H4 (cell line): ENCODE measurements at regions not wholly inside any gene's neighbourhood (a gene's known extent, or its start where the extent isn't known, plus 50 kb on each side); places are given as distances from the start of the nearest gene placed in this dataset.

ENCODE experiments used
- DNase-seq: peaks from one replicate; pipeline ENCODE4 v3.0.0-alpha.2; 2015; ENCODE audit warnings: low spot score

GRCh38 chr1:199746666-199747384 is 280.7 kb upstream of the NR5A2 start:
- no peak for DNase-seq

DNA sequence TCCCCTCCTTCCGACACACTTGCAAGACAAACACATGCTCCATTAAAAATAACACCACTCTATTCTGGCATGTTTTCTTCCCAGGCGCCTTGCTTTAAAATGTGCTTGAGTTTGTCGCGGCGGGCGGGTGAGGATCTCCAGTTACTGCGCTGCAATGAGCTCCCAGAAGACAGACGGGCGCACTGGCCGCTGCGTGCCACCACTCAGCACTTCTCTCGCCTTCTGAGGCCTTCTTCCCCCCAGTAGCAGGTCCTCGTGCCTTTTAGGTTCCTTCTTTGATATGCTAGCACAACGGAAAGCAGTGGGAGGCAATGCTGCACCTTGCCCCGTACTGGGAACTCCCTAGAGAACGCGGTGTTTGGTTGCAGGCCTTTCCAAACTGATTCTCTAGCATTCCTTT is 279.5 kb upstream of the NR5A2 start:
- no peak for DNase-seq

- DNase-seq = no peak
These were observed 276.0 kb upstream of the NR5A2 start for GRCh38 chr1:199751506-199751905.

- DNase-seq = no peak
These were observed 275.4 kb upstream of the NR5A2 start for GRCh38 chr1:199751962-199752687.

DNA sequence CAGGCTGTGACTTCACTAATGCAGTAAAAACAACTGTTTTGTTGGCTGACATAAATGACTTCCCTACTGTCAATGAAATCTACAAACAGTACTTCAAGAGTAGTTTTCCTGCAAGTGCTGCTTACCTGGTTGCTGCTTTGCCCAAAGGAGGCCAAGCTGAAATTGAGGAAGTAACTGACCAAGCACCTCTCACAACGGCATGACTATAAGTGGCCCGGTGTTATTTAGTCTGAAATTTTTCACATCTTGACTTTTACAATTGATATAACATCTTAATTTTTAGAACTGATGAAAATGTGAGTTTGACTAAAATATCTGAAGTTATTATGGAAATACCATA is 274.9 kb upstream of the NR5A2 start:
- no peak for DNase-seq

- no peak for DNase-seq
These were observed 274.0 kb upstream of the NR5A2 start for GRCh38 chr1:199753513-199753912.

DNA sequence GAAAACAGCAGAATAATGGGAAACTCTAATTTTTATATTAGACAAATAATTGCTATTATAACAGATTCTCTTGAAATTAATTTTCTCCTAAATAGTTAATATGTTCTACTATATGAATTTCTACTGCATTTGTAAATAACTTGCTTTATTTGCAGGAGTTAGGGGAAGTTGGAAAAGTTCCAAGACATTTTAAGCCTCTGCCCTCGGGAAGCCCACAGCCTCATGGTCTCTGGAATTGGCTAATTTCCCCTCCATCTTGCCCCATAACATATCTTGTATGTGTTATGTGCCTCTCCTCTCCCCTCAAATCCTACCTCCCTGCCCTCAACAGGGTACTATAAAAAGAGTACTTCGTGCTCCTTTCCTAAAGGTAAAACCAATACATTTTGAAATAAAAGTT is 271.4 kb upstream of the NR5A2 start:
- no peak for DNase-seq

- no peak for DNase-seq
These were observed 268.8 kb upstream of the NR5A2 start for GRCh38 chr1:199758626-199759255.

- DNase-seq = peak; percentile 8
These were observed 268.2 kb upstream of the NR5A2 start for GRCh38 chr1:199759268-199759730.

DNA sequence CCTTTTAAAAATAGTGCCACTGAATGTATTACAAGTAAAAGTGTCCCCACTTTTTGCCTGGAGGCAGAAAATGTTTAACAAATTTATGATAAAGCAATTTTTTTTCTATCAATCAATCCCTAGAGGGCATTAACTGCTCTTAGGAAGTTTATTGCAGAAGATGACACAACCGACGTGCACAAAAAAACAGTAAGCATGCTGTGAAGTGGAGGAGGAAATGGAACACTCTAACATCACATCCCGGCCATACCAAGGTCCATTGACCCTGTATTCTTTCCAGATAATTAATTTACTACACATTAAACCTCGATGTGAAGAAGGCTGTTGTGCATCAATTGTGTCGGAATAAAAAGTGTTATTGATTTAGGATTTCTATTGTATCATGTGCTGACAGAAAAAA is 264.9 kb upstream of the NR5A2 start:
- no peak for DNase-seq

DNA sequence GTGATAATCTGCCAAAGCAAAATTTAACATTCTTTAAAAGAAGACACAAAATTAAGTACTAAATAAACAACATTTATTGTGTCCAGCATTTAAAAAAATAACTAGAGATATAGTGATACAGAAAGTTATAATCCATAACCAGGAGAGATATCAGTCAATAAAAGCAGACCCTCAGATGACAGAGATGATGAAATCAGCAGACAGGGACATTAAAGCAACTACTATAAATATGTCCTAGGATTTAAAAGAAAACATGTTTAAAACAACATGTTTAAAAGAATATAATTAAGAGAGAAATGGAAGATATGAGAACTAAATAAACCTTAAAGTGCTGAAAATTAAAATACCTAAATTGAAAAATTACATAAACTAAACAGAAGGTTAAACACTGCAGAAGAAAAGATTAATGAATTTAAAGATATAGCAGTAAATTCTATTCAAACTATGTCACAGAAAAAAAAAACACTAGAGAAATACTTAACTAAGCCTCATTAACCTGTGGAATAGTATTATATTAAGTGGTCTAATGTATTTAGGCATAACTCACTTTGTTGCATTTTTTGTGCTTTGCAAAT is 261.2 kb upstream of the NR5A2 start:
- no peak for DNase-seq

- DNase-seq = no peak
These were observed 259.8 kb upstream of the NR5A2 start for GRCh38 chr1:199767700-199768099.

GRCh38 chr1:199774433-199775089 is 252.9 kb upstream of the NR5A2 start:
- peak; percentile 38 for DNase-seq

DNA sequence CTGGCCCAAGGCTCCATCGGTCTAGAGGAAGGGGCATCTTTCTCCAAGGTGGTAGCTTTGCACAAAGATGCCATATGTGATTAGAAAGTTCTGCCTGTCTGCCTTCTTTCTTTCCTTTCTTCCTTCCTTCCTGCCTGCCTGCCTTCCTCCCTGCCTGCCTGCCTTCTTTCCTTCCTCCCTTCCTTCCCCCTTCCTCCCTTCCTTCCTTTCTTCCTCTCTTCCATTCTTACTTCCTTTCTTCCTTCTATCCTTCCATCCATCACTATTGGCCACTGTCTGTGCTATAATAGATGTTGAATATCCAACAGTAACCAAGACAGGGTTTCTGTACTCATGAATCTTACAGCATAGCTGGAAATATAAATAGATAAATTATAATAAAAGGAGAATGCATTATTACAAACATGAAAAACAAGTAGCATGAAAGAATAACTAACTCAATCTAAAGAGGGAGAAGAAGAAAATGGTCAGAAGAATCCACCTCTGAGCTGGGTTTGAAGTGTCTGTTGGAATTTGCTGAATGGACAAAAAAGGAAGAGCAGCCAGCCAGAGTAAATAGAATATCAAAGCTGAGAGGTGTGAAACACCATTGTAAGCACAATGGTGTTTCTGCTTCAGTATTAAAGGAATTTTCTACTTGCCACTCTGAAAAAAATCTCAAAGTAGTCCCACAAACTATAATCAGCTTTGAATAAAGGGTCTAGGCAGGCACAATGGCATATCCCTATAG is 250.6 kb upstream of the NR5A2 start:
- DNase-seq = no peak

DNA sequence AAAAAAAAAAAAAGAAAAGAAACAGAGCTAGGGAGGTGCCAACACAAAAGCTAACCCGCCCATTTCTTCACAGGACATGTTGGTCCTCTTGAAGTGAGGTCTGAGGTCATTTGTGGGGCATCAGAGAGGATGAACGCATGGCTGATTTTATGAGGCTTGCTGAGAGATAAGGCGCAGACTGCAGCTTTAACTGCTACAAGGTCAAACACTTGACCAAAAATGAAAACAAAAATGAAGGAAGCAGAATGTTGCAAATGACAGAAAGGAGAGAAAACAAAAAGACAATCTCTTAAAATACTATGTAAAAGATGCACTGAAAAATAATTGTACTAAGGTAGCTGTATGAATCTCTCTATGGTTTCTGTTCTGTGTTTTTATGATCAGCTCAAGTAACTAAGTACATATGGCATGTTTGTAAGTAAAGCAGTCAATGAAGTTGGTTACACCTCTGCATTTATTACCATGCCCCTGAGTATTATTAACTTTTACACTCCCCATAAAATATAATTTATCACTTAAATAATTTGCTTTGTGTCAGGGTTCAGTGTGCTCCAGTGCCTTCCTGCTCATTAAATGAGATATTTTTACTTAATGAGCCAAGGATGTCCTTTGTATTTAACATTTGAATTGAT is 249.1 kb upstream of the NR5A2 start:
- peak; percentile 57 for DNase-seq

GRCh38 chr1:199780091-199780490 is 247.4 kb upstream of the NR5A2 start:
- no peak for DNase-seq

- DNase-seq = peak; percentile 15
These were observed 246.4 kb upstream of the NR5A2 start for GRCh38 chr1:199780948-199781670.

- no peak for DNase-seq
These were observed 243.2 kb upstream of the NR5A2 start for GRCh38 chr1:199784138-199784895.

DNA sequence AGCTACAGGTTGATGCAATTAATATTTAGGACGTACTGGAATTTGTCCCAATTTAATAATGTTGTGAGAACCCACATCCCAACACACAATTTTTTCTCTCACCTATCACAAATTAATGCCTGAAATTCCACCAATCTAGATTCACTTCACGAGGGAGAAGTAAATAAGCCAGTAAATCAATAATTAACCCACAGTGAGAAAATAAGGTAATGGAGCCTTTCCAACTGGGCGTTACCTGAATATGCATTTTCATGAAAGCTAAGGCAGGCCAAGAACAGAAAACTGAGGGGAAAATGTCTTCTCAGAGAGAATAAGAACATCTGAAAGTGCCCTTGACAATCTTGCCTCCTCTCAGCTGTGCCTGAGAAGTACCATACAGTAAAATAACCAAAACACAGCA is 240.8 kb upstream of the NR5A2 start:
- DNase-seq = no peak

GRCh38 chr1:199789141-199789540 is 238.4 kb upstream of the NR5A2 start:
- DNase-seq = no peak
